Ishikawa (cell line): ENCODE measurements at regions not wholly inside any gene's neighbourhood (a gene's known extent, or its start where the extent isn't known, plus 50 kb on each side); places are given as distances from the start of the nearest gene placed in this dataset.

ENCODE experiments used
- CEBPB ChIP-seq: IDR thresholded peaks from 2 replicates; pipeline ENCODE4 v1.6.1; 2012
- CREB1 ChIP-seq: IDR thresholded peaks from 2 replicates; pipeline ENCODE4 v1.6.1; 2012; ENCODE audit warnings: low read depth
- EGR1 ChIP-seq: IDR thresholded peaks from 2 replicates; pipeline ENCODE4 v1.6.1; 2012
- EP300 ChIP-seq: IDR thresholded peaks from 2 replicates; pipeline ENCODE4 v1.6.1; 2012; ENCODE audit warnings: borderline replicate concordance
- FOXM1 ChIP-seq: IDR thresholded peaks from 2 replicates; pipeline ENCODE4 v1.6.1; 2012; ENCODE audit warnings: low read depth, borderline replicate concordance
- NFIC ChIP-seq: IDR thresholded peaks from 2 replicates; pipeline ENCODE4 v1.6.1; 2012
- RAD21 ChIP-seq: IDR thresholded peaks from 2 replicates; pipeline ENCODE4 v1.6.1; 2012; ENCODE audit warnings: low read depth
- TAF1 ChIP-seq: IDR thresholded peaks from 2 replicates; pipeline ENCODE4 v1.6.1; 2012; ENCODE audit warnings: low read depth, mild to moderate bottlenecking
- TCF12 ChIP-seq: IDR thresholded peaks from 2 replicates; pipeline ENCODE4 v1.6.1; 2012; ENCODE audit warnings: low read depth
- TEAD4 ChIP-seq: IDR thresholded peaks from 2 replicates; pipeline ENCODE4 v1.6.1; 2012
- YY1 ChIP-seq: IDR thresholded peaks from 2 replicates; pipeline ENCODE4 v1.6.1; 2012; ENCODE audit warnings: low read depth
- ZBTB7A ChIP-seq: IDR thresholded peaks from 2 replicates; pipeline ENCODE4 v1.6.1; 2012; ENCODE audit warnings: low read depth
- TF ChIP-seq, protein P1 (sequence below): IDR thresholded peaks from 2 replicates; pipeline ENCODE4 v1.6.1; 2012
- TF ChIP-seq, protein P2 (sequence below): IDR thresholded peaks from 2 replicates; pipeline ENCODE4 v1.6.1; 2012; ENCODE audit warnings: low read depth, mild to moderate bottlenecking
- TF ChIP-seq, protein P3 (sequence below): IDR thresholded peaks from 2 replicates; pipeline ENCODE4 v1.6.1; 2012

DNA sequence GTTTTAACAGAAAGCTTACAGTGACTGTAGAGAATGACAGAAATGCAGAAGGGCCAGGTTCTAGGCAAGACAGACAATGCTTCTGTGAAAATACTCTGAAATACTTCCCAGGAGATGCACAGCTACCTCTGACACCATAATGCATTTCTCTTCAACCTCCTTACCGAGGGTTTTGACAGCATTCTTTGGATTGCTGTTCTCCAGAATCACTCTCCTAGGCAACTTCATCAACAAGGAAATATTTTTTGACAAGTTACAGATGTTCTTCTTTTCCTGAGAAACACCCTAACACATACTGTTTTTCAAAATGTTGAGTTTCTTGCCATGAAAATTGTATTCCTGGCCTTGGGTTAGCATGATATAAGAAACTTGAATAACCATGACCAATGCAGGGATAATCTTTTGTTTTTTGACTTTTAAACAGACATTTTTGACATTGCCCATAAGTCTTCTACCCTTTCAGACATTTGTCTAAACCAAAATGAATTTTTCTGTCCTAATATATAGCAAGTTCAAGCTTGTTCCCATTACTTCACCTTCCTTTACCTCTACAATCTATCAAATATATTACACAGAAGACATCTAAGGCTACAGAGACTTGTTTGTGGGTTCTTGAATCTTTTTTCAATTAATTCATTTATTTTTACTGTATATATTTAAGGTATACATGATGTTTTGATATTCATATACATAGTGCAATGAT, 108.1 kb downstream of the CCDC34 start:
- TF ChIP-seq TEAD4 (no peak), ZBTB7A (no peak)

DNA sequence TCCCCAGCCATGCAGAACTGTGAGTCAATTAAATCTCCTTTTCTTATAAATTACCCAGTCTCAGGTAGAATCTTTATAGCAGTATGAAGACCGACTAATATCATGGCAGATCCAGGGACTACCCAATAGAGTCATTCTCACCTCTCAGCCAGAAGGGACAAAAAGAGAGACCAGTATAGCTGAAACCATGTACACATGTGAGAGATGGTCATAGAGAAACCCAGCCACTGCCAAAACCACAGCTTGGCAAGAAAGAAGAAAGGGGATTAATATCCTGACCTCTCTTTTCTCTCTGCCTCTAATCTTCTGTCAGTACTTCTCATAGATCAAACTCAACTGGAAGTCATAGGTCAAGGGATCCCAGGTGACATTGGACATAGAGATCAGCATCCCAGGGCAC, 109.8 kb downstream of the CCDC34 start:
- TF ChIP-seq RAD21 (no peak), NFIC (no peak), YY1 (no peak), EGR1 (no peak), FOXM1 (no peak), CREB1 (no peak), TEAD4 (no peak), TCF12 (no peak), ZBTB7A (no peak), EP300 (no peak), CEBPB (no peak), TAF1 (no peak)
- TF ChIP-seq, protein P1, sequence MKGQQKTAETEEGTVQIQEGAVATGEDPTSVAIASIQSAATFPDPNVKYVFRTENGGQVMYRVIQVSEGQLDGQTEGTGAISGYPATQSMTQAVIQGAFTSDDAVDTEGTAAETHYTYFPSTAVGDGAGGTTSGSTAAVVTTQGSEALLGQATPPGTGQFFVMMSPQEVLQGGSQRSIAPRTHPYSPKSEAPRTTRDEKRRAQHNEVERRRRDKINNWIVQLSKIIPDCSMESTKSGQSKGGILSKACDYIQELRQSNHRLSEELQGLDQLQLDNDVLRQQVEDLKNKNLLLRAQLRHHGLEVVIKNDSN, result no peak
- TF ChIP-seq, protein P2, sequence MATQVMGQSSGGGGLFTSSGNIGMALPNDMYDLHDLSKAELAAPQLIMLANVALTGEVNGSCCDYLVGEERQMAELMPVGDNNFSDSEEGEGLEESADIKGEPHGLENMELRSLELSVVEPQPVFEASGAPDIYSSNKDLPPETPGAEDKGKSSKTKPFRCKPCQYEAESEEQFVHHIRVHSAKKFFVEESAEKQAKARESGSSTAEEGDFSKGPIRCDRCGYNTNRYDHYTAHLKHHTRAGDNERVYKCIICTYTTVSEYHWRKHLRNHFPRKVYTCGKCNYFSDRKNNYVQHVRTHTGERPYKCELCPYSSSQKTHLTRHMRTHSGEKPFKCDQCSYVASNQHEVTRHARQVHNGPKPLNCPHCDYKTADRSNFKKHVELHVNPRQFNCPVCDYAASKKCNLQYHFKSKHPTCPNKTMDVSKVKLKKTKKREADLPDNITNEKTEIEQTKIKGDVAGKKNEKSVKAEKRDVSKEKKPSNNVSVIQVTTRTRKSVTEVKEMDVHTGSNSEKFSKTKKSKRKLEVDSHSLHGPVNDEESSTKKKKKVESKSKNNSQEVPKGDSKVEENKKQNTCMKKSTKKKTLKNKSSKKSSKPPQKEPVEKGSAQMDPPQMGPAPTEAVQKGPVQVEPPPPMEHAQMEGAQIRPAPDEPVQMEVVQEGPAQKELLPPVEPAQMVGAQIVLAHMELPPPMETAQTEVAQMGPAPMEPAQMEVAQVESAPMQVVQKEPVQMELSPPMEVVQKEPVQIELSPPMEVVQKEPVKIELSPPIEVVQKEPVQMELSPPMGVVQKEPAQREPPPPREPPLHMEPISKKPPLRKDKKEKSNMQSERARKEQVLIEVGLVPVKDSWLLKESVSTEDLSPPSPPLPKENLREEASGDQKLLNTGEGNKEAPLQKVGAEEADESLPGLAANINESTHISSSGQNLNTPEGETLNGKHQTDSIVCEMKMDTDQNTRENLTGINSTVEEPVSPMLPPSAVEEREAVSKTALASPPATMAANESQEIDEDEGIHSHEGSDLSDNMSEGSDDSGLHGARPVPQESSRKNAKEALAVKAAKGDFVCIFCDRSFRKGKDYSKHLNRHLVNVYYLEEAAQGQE, result no peak
- TF ChIP-seq, protein P3, sequence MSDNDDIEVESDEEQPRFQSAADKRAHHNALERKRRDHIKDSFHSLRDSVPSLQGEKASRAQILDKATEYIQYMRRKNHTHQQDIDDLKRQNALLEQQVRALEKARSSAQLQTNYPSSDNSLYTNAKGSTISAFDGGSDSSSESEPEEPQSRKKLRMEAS, result no peak

DNA sequence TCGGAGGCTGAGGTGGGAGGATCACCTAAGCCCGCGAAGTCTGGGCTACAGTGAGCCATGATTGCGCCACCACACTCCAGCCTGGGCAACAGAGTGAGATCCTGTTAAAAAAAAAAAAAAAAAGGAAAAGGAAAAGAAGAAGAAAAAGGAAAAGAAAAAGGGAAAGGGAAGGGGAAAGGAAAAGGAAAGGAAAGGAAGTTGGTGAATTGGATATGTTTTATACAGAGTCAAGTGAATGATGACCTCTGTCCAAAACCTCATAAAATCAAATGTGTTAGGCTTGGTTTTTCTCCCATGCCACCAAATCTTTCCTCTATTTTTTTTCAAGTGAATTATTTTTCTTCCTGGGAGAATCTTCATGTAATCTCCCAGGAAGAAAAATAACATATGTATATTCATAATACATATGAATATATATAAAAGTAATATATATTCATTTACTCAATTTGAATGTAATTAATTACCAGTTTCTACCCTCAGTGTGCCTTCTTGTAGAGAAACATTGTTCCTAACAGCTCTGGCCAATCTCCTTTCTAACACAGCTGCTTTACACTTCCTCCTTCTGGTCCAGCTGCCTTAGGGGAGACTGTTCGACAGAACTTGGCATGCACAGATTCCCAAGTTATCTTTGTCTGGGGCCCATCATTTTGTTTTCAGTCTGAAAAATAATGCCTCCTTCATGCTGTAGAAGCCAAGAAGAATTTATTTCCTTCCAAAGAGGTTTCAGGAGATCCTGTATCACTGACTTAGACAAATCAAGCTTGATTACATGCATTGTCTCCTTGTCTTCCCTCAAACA, 111.9 kb downstream of the CCDC34 start:
- TF ChIP-seq, protein P2, result no peak
- TF ChIP-seq YY1, result no peak
- no peak for TF ChIP-seq TEAD4
- TF ChIP-seq, protein P1, result no peak
- TF ChIP-seq TAF1, result no peak
- TF ChIP-seq TCF12, result no peak
- no peak for TF ChIP-seq EGR1
- TF ChIP-seq RAD21, result no peak
- no peak for TF ChIP-seq CREB1
- TF ChIP-seq, protein P3, result no peak
- no peak for TF ChIP-seq NFIC
- TF ChIP-seq ZBTB7A, result no peak
- TF ChIP-seq EP300, result no peak

DNA sequence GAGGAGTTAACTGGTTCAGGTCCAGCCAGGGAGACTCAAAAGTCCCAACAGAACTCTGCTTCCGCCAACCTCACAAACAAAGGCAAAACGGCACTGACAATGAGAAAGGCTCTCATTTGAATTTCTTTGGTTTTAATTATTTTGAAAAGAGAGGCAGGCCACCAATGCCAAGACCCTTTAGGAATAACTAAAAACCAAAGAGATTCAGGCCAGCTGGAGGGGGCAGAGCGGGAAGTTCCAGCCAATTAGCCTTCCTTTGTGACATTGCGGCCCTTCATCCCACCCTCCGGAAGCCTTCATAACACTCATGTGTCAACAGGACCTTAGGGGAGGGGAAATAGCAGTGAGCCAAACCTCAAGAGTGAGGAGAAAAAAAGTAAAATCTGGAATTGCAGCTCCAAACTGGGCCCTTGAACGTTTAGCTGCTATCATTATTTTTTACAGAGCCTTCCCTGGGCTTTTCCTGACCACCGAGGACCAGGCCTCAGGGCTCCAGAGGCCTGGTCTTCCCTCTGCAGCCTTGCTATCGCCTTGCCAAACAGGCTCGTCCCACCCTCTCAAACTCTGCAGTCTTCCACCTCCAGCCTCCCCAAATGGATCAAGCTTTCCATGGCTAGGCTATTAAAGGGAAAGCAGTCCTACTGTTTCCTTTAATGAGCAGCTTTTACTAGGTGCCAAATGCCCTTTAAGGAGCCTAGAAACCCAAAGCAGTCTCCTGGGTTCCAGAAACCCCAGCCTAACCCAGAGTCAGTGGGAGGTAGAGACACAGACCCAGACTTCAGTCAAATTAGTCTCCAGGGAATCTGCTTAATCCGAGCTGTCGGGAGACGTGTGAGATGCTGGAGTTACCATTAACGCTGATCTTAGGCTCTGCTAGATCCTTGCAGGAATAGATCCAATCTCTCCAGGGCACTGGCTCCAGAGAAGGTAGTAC, 114.2 kb downstream of the CCDC34 start:
- TF ChIP-seq YY1, result no peak
- TF ChIP-seq TAF1, result no peak
- TF ChIP-seq CEBPB, result no peak
- no peak for TF ChIP-seq FOXM1
- TF ChIP-seq, protein P3, result no peak
- TF ChIP-seq EP300, result no peak
- TF ChIP-seq, protein P2, result no peak
- TF ChIP-seq EGR1, result no peak
